Dermis blood vessel endothelial cell (primary cell): ENCODE measurements at regions not wholly inside any gene's neighbourhood (a gene's known extent, or its start where the extent isn't known, plus 50 kb on each side); places are given as distances from the start of the nearest gene placed in this dataset.

Experiments used
- DNase-seq: peaks from one replicate; pipeline ENCODE4 v3.0.0; 2010

- DNase-seq: peak; percentile 6
Observed at GRCh38 chr4:128600410-128600809, 209.1 kb upstream of the JADE1 start.

- DNase-seq: no peak
Observed at GRCh38 chr4:128597500-128597899, 212.0 kb upstream of the JADE1 start.

GRCh38 chr4:128596853-128597252 lies 212.6 kb upstream of the JADE1 start:
- no peak for DNase-seq

GRCh38 chr4:128596115-128596514 lies 213.4 kb upstream of the JADE1 start:
- no peak for DNase-seq

- DNase-seq: no peak
Observed at GRCh38 chr4:128591482-128591881, 218.0 kb upstream of the JADE1 start.

GRCh38 chr4:128590773-128591172 lies 218.7 kb upstream of the JADE1 start:
- no peak for DNase-seq

GRCh38 chr4:128590034-128590740 lies 219.3 kb upstream of the JADE1 start:
- DNase-seq: no peak

GRCh38 chr4:128589384-128589965 lies 220.0 kb upstream of the JADE1 start:
- no peak for DNase-seq

- no peak for DNase-seq
Observed at GRCh38 chr4:128587382-128587781, 222.1 kb upstream of the JADE1 start.

GRCh38 chr4:128583753-128584712 lies 225.5 kb upstream of the JADE1 start:
- DNase-seq: no peak

- no peak for DNase-seq
Observed at GRCh38 chr4:128582427-128582870, 227.1 kb upstream of the JADE1 start.

- DNase-seq: no peak
Observed at GRCh38 chr4:128579154-128579853, 230.2 kb upstream of the JADE1 start.

- DNase-seq: peak; percentile 74
Observed at GRCh38 chr4:128574706-128575105, 234.8 kb upstream of the JADE1 start.

- peak; percentile 14 for DNase-seq
Observed at GRCh38 chr4:128573781-128574508, 235.6 kb upstream of the JADE1 start.

GRCh38 chr4:128572778-128573241 lies 236.7 kb upstream of the JADE1 start:
- DNase-seq: peak; percentile 66

GRCh38 chr4:128571747-128572146 lies 237.8 kb upstream of the JADE1 start:
- peak; percentile 94 for DNase-seq

GRCh38 chr4:128570387-128570975 lies 239.0 kb upstream of the JADE1 start:
- DNase-seq: peak; percentile 51

- DNase-seq: peak; percentile 47
Observed at GRCh38 chr4:128566693-128567092, 242.8 kb upstream of the JADE1 start.

- DNase-seq: peak; percentile 72
Observed at GRCh38 chr4:128565565-128566186, 243.8 kb upstream of the JADE1 start.

- no peak for DNase-seq
Observed at GRCh38 chr4:128565054-128565453, 244.4 kb upstream of the JADE1 start.

GRCh38 chr4:128564081-128564630 lies 245.3 kb upstream of the JADE1 start:
- no peak for DNase-seq
